ENCODE measurements at regions not wholly inside any gene's neighbourhood (a gene's known extent, or its start where the extent isn't known, plus 50 kb on each side); places are given as distances from the start of the nearest gene placed in this dataset.
"Not testable (repeated sequence)": the region's sequence is repeated elsewhere in the genome, so short reads cannot be mapped to it uniquely, and the experiment has no call there.

DNA sequence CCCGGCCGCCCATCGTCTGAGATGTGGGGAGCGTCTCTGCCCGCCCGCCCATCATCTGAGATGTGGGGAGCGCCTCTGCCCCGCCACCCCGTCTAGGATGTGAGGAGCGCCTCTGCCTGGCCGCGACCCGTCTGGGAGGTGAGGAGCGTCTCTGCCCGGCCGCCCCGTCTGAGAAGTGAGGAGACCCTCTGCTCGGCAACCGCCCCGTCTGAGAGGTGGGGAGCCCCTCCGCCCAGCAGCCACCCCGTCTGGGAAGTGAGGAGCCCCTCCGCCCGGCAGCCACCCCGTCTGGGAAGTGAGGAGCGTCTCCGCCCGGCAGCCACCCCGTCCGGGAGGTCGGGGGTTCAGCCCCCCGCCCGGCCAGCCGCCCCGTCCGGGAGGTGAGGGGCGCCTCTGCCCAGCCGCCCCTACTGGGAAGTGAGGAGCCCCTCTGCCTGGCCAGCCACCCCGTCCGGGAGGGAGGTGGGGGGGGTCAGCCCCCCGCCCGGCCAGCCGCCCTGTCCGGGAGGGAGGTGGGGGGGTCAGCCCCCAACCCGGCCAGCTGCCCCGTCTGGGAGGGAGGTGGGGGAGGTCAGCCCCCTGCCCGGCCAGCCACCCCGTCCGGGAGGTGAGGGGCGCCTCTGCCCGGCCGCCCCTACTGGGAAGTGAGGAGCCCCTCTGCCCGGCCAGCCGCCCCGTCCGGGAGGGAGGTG is 54.9 kb upstream of the CACHD1 start:
- not testable (repeated sequence) for TF ChIP-seq POLR2A (IDR thresholded peaks at IDR 0.05; ENCODE audit: low read length); GATA1 (IDR thresholded peaks at IDR 0.05; ENCODE audit: low read depth, low read length)
